ENCODE measurements at regions not wholly inside any gene's neighbourhood (a gene's known extent, or its start where the extent isn't known, plus 50 kb on each side); places are given as distances from the start of the nearest gene placed in this dataset.

GRCh38 chr16:79270011-79270410 lies 330.5 kb downstream of the MAF start:
- H3K9ac ChIP-seq (ENCODE audit: low read depth, low read length), result no peak overlapping the region
- H3K4me3 ChIP-seq (ENCODE audit: low read depth, low read length), result no peak overlapping the region
- no peaks in the 10 kb centered on the region for H3K36me3 ChIP-seq (ENCODE audit: control insufficient read depth, insufficient read depth, low read length)
- H3K9me3 ChIP-seq (ENCODE audit: control insufficient read depth, insufficient read depth, low read length), result no peaks in the 10 kb centered on the region
- H3K27me3 ChIP-seq (ENCODE audit: control insufficient read depth, insufficient read depth, low read length), result no peaks in the 10 kb centered on the region
- H3K4me1 ChIP-seq (ENCODE audit: control insufficient read depth, insufficient read depth, low read length), result peaks cover 4% of the 10 kb centered on the region

DNA sequence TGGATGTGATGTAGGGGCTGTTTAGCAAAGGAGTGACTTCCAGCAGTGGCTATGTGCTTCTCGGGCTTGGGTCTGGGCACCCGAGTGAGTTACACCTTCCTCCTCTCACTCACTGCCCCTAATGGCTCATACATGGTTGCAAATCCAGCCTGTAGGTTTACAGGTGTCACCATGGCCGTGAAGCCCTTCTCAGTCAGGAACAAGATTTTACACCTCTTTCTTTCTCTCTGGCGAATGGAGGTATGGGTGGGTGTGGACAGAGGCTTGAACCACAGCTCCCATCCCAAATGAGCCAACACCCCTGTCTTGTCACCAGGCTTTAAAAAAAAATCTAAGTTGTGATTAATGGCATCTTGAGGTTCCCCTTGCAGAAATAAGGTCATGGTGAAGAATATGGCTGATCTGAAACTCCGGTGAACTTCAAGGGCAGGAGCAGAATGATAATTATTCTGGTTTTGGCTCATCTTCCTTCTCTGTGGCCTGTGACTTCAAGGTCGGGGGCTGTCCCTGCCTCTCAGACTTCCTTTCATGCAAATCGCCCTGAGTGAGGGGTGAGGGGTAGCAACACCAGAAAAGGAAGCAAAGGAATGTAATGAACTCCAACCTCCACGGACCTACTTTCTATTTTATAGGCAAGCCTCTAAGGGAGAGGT lies 331.2 kb downstream of the MAF start:
- Histone ChIP-seq H3K9me3 (ENCODE audit: control insufficient read depth, insufficient read depth, low read length) (no peaks in the 10 kb centered on the region), H3K4me3 (ENCODE audit: low read depth, low read length) (no peak overlapping the region), H3K36me3 (ENCODE audit: control insufficient read depth, insufficient read depth, low read length) (no peaks in the 10 kb centered on the region), H3K27me3 (ENCODE audit: control insufficient read depth, insufficient read depth, low read length) (no peaks in the 10 kb centered on the region), H3K4me1 (ENCODE audit: control insufficient read depth, insufficient read depth, low read length) (peaks cover 4% of the 10 kb centered on the region), H3K9ac (ENCODE audit: low read depth, low read length) (no peak overlapping the region)

- no peaks in the 10 kb centered on the region for H3K36me3 ChIP-seq (ENCODE audit: control insufficient read depth, insufficient read depth, low read length)
- no peaks in the 10 kb centered on the region for H3K9me3 ChIP-seq (ENCODE audit: control insufficient read depth, insufficient read depth, low read length)
- no peak overlapping the region for H3K9ac ChIP-seq (ENCODE audit: low read depth, low read length)
- peaks cover 4% of the 10 kb centered on the region for H3K4me1 ChIP-seq (ENCODE audit: control insufficient read depth, insufficient read depth, low read length)
- H3K4me3 ChIP-seq (ENCODE audit: low read depth, low read length), result no peak overlapping the region
- no peaks in the 10 kb centered on the region for H3K27me3 ChIP-seq (ENCODE audit: control insufficient read depth, insufficient read depth, low read length)
Observed at GRCh38 chr16:79267781-79268180, 332.8 kb downstream of the MAF start.

DNA sequence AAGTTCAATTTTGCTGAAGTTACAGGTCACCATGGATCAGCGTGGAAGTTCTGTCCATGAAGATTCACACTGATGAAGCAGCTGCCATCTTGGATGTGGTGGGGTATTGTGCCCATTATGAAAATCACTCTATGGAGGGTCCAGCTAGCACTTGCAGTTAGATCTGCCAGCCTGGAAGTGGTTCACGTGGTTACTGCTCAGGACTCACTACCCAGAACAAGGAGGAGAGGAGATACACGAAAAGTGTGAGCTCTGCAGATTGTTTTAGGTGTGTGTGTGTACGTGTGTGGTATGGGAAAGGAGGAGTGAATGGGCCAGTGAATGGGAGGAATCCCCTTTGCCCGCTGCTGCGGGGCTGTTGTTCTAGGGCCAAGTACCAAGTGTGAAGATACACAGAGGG lies 333.4 kb downstream of the MAF start:
- H3K36me3 ChIP-seq (ENCODE audit: control insufficient read depth, insufficient read depth, low read length), result no peaks in the 10 kb centered on the region
- H3K27me3 ChIP-seq (ENCODE audit: control insufficient read depth, insufficient read depth, low read length), result no peaks in the 10 kb centered on the region
- no peak overlapping the region for H3K4me3 ChIP-seq (ENCODE audit: low read depth, low read length)
- H3K9me3 ChIP-seq (ENCODE audit: control insufficient read depth, insufficient read depth, low read length), result no peaks in the 10 kb centered on the region
- H3K4me1 ChIP-seq (ENCODE audit: control insufficient read depth, insufficient read depth, low read length), result peaks cover 4% of the 10 kb centered on the region
- H3K9ac ChIP-seq (ENCODE audit: low read depth, low read length), result no peak overlapping the region

- no peak overlapping the region for H3K4me3 ChIP-seq (ENCODE audit: low read depth, low read length)
- H3K4me1 ChIP-seq (ENCODE audit: control insufficient read depth, insufficient read depth, low read length), result peaks cover 4% of the 10 kb centered on the region
- no peaks in the 10 kb centered on the region for H3K36me3 ChIP-seq (ENCODE audit: control insufficient read depth, insufficient read depth, low read length)
- no peaks in the 10 kb centered on the region for H3K9me3 ChIP-seq (ENCODE audit: control insufficient read depth, insufficient read depth, low read length)
- H3K27me3 ChIP-seq (ENCODE audit: control insufficient read depth, insufficient read depth, low read length), result no peaks in the 10 kb centered on the region
- H3K9ac ChIP-seq (ENCODE audit: low read depth, low read length), result no peak overlapping the region
Observed at GRCh38 chr16:79265701-79266100, 334.8 kb downstream of the MAF start.

DNA sequence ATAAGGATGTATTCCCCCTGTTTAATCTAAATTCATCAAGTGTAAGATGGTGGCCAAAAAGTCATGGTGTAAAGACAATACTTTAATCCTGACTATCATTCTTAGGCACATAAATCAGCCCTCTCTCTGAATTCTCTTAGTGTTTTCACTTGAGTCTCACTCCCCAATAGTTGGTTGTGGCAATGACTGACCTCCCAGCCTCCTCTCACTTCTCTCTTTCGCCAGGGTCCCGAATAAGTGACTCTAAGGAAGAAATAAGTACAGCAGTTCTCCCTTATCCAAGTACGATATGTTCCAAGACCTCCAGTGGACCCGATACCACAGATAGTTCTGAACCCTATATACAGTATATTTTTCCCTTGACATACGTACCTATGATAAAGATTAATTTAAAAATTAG lies 335.3 kb downstream of the MAF start:
- Histone ChIP-seq H3K27me3 (ENCODE audit: control insufficient read depth, insufficient read depth, low read length) (no peaks in the 10 kb centered on the region), H3K36me3 (ENCODE audit: control insufficient read depth, insufficient read depth, low read length) (no peaks in the 10 kb centered on the region), H3K4me1 (ENCODE audit: control insufficient read depth, insufficient read depth, low read length) (peaks cover 4% of the 10 kb centered on the region), H3K9me3 (ENCODE audit: control insufficient read depth, insufficient read depth, low read length) (no peaks in the 10 kb centered on the region), H3K9ac (ENCODE audit: low read depth, low read length) (no peak overlapping the region), H3K4me3 (ENCODE audit: low read depth, low read length) (no peak overlapping the region)

- Histone ChIP-seq H3K4me3 (ENCODE audit: low read depth, low read length) (no peak overlapping the region), H3K27me3 (ENCODE audit: control insufficient read depth, insufficient read depth, low read length) (no peaks in the 10 kb centered on the region), H3K36me3 (ENCODE audit: control insufficient read depth, insufficient read depth, low read length) (no peaks in the 10 kb centered on the region), H3K4me1 (ENCODE audit: control insufficient read depth, insufficient read depth, low read length) (no peaks in the 10 kb centered on the region), H3K9ac (ENCODE audit: low read depth, low read length) (no peak overlapping the region), H3K9me3 (ENCODE audit: control insufficient read depth, insufficient read depth, low read length) (no peaks in the 10 kb centered on the region)
Observed at GRCh38 chr16:79264237-79265109, 336.1 kb downstream of the MAF start.

GRCh38 chr16:79263425-79263824 lies 337.1 kb downstream of the MAF start:
- Histone ChIP-seq H3K4me1 (ENCODE audit: control insufficient read depth, insufficient read depth, low read length) (no peaks in the 10 kb centered on the region), H3K4me3 (ENCODE audit: low read depth, low read length) (no peak overlapping the region), H3K9me3 (ENCODE audit: control insufficient read depth, insufficient read depth, low read length) (no peaks in the 10 kb centered on the region), H3K9ac (ENCODE audit: low read depth, low read length) (no peak overlapping the region), H3K36me3 (ENCODE audit: control insufficient read depth, insufficient read depth, low read length) (no peaks in the 10 kb centered on the region), H3K27me3 (ENCODE audit: control insufficient read depth, insufficient read depth, low read length) (no peaks in the 10 kb centered on the region)

All from iPS-15b (cell line).